ENCODE measurements at regions not wholly inside any gene's neighbourhood (a gene's known extent, or its start where the extent isn't known, plus 50 kb on each side); places are given as distances from the start of the nearest gene placed in this dataset.

DNA sequence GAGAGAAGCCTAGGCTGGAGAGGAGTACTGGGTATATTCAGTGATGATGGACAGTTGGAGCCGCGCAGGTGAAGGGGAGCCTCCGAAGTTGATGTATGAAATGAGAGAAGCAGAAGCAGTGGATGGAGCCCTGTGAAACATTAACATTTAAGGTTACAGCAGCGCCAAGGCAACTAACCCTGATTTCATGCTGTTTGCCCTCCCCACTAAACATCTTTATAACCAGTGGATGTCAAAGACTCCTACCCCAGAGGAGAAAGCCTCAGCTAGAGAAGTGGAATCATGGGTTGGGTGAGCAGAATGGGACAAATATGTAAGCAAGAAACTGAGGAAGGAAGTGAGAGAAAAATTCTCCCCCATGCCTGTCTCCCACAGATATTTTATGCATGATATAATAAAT, 92.0 kb upstream of the NMNAT3 start:
- CTCF ChIA-PET: no interaction called here
- ATAC-seq (no peak), DNase-seq (no peak)
- H3K27me3 Mint-ChIP-seq: no peaks in the 10 kb centered on the region
- H3K4me3 Mint-ChIP-seq: no peak overlapping the region
- H3K4me1 Mint-ChIP-seq: no peaks in the 10 kb centered on the region
- H3K27ac Mint-ChIP-seq: no peak overlapping the region
- H3K9me3 Mint-ChIP-seq (ENCODE audit: low read depth): no peaks in the 10 kb centered on the region
- no peaks in the 10 kb centered on the region for H3K36me3 Mint-ChIP-seq

- ATAC-seq: no peak
- CTCF ChIA-PET: no interaction called here
- Mint-ChIP-seq H3K36me3 (no peaks in the 10 kb centered on the region), H3K4me3 (no peak overlapping the region), H3K27ac (no peak overlapping the region), H3K9me3 (ENCODE audit: low read depth) (no peaks in the 10 kb centered on the region), H3K4me1 (no peaks in the 10 kb centered on the region), H3K27me3 (no peaks in the 10 kb centered on the region)
- no peak for DNase-seq
These were observed 87.2 kb upstream of the NMNAT3 start for GRCh38 chr3:139764936-139765335.

DNA sequence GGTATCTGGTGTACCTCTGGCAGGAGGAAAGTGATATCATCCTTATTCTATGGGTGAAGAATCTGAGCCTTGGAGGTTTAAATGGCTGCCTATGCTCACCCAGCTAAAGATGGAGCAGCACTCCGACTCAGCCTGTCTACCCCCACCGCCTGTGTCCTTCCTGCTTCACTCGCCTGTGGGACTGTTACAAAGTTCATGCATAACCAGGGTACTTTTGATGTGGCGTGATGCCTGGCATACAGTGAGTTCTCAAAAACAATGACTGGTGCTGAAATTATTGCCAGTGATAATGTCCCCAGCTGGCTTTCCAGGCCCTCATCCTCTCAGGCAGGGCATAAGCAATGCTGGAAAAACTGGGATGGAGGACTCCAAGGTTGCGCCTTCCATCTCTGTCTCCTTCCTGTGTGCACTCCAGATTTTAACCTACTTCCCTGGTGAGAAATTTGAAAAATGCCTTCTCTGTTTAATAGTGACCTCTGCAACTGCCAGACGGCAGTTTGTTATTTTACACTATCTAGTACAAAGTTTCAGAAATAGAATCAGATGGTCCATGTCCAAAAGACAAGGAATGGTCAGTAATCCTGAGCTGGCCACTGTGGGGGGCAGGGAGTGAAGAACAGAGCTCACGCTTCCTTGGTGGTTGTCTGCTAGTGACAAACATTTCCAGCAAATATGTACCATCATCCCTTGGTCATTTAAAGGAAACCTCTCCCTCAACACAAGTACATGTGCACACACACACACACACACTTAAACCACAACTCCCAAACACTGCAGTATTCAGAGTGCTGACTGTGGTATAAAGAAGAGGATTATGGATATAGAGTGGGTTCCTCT, 86.5 kb upstream of the NMNAT3 start:
- no peak overlapping the region for H3K4me3 Mint-ChIP-seq
- H3K27me3 Mint-ChIP-seq: no peaks in the 10 kb centered on the region
- CTCF ChIA-PET: no interaction called here
- DNase-seq (no peak), ATAC-seq (no peak)
- no peak overlapping the region for H3K27ac Mint-ChIP-seq
- no peaks in the 10 kb centered on the region for H3K9me3 Mint-ChIP-seq (ENCODE audit: low read depth)
- H3K4me1 Mint-ChIP-seq: no peaks in the 10 kb centered on the region
- H3K36me3 Mint-ChIP-seq: no peaks in the 10 kb centered on the region

DNA sequence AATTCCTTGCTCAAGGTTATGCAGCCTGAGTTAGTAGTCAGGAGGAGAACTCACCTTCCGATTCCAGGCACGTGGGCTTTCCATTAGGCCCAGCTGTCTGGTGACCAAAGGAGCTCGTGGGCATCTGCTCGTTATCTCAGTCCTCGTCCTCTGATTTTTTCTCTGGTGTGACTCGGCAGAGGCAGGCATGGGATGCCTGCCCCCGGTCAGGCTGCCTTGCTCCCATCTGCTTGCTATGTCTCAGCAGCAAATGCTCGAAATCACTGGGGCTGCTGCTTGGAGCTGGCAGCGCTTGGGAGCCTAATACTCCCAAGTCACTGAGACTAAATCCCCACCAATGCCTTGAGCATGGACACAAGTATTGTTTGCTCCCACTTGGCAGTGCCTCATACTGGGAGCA, 84.5 kb upstream of the NMNAT3 start:
- CTCF ChIA-PET: no interaction called here
- Mint-ChIP-seq H3K4me3 (no peak overlapping the region), H3K36me3 (no peaks in the 10 kb centered on the region), H3K27ac (no peak overlapping the region), H3K27me3 (no peaks in the 10 kb centered on the region), H3K9me3 (ENCODE audit: low read depth) (no peaks in the 10 kb centered on the region), H3K4me1 (no peaks in the 10 kb centered on the region)
- DNase-seq (no peak), ATAC-seq (no peak)

- Mint-ChIP-seq H3K4me3 (no peak overlapping the region), H3K36me3 (no peaks in the 10 kb centered on the region), H3K9me3 (ENCODE audit: low read depth) (no peaks in the 10 kb centered on the region), H3K27me3 (no peaks in the 10 kb centered on the region), H3K27ac (no peak overlapping the region), H3K4me1 (no peaks in the 10 kb centered on the region)
- no peak for ATAC-seq
- no peak for DNase-seq
- CTCF ChIA-PET: no interaction called here
These were observed 81.7 kb upstream of the NMNAT3 start for GRCh38 chr3:139759470-139759869.

GRCh38 chr3:139758654-139759291, 81.0 kb upstream of the NMNAT3 start:
- Mint-ChIP-seq H3K4me1 (no peaks in the 10 kb centered on the region), H3K9me3 (ENCODE audit: low read depth) (no peaks in the 10 kb centered on the region), H3K4me3 (no peak overlapping the region), H3K27me3 (no peaks in the 10 kb centered on the region), H3K27ac (no peak overlapping the region), H3K36me3 (no peaks in the 10 kb centered on the region)
- CTCF ChIA-PET: no interaction called here
- ATAC-seq: no peak
- no peak for DNase-seq

GRCh38 chr3:139757448-139758030, 79.8 kb upstream of the NMNAT3 start:
- Mint-ChIP-seq H3K4me3 (no peak overlapping the region), H3K27me3 (no peaks in the 10 kb centered on the region), H3K27ac (no peak overlapping the region), H3K4me1 (no peaks in the 10 kb centered on the region), H3K9me3 (ENCODE audit: low read depth) (no peaks in the 10 kb centered on the region), H3K36me3 (no peaks in the 10 kb centered on the region)
- DNase-seq (no peak), ATAC-seq (no peak)
- CTCF ChIA-PET: no interaction called here

GRCh38 chr3:139756529-139757103, 78.8 kb upstream of the NMNAT3 start:
- H3K27ac Mint-ChIP-seq: no peak overlapping the region
- CTCF ChIA-PET: no interaction called here
- DNase-seq: no peak
- ATAC-seq: no peak
- no peak overlapping the region for H3K4me3 Mint-ChIP-seq
- H3K9me3 Mint-ChIP-seq (ENCODE audit: low read depth): no peaks in the 10 kb centered on the region
- no peaks in the 10 kb centered on the region for H3K27me3 Mint-ChIP-seq
- H3K4me1 Mint-ChIP-seq: no peaks in the 10 kb centered on the region
- no peaks in the 10 kb centered on the region for H3K36me3 Mint-ChIP-seq

- no peak for DNase-seq
- CTCF ChIA-PET: no interaction called here
- Mint-ChIP-seq H3K27me3 (no peaks in the 10 kb centered on the region), H3K4me3 (no peak overlapping the region), H3K36me3 (no peaks in the 10 kb centered on the region), H3K9me3 (ENCODE audit: low read depth) (no peaks in the 10 kb centered on the region), H3K27ac (no peak overlapping the region), H3K4me1 (no peaks in the 10 kb centered on the region)
- no peak for ATAC-seq
These were observed 77.8 kb upstream of the NMNAT3 start for GRCh38 chr3:139755551-139755950.

- Mint-ChIP-seq H3K9me3 (ENCODE audit: low read depth) (no peaks in the 10 kb centered on the region), H3K27me3 (peaks cover 3% of the 10 kb centered on the region), H3K4me3 (no peak overlapping the region), H3K4me1 (no peaks in the 10 kb centered on the region), H3K36me3 (no peaks in the 10 kb centered on the region), H3K27ac (no peak overlapping the region)
- CTCF ChIA-PET: no interaction called here
- ATAC-seq (no peak), DNase-seq (no peak)
These were observed 74.0 kb upstream of the NMNAT3 start for GRCh38 chr3:139751789-139752188.

DNA sequence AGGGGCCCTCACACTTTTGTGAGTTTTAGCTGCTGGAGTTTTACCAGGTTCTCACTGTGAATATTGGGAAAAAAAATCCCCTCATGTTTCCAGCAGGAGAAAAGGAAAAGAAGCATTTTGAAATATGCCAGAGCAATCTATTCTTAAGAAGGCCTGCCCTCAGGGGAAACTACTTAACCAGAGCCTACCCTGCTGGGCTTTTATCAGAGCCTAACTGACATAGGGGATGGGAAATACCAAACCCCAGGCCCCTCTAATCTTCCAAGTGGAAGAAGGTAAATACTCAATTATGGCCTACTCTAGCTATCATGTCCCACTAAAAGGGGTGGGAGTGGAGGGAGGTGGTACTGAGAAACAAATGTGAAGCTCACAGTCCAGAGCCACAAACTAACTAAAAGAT, 68.7 kb upstream of the NMNAT3 start:
- no peaks in the 10 kb centered on the region for H3K36me3 Mint-ChIP-seq
- no peak for ATAC-seq
- no peak overlapping the region for H3K27ac Mint-ChIP-seq
- DNase-seq: no peak
- CTCF ChIA-PET: interaction anchor here (0.9 kb wide), 1 partner anchor 191 kb away, joined by 3 read pairs; no protein-coding TSS in a partner anchor
- H3K27me3 Mint-ChIP-seq: peaks cover 3% of the 10 kb centered on the region
- no peaks in the 10 kb centered on the region for H3K4me1 Mint-ChIP-seq
- H3K4me3 Mint-ChIP-seq: no peak overlapping the region
- H3K9me3 Mint-ChIP-seq (ENCODE audit: low read depth): no peaks in the 10 kb centered on the region

- DNase-seq (no peak), ATAC-seq (no peak)
- Mint-ChIP-seq H3K4me3 (no peak overlapping the region), H3K36me3 (no peaks in the 10 kb centered on the region), H3K4me1 (no peaks in the 10 kb centered on the region), H3K27me3 (peaks cover 3% of the 10 kb centered on the region), H3K27ac (no peak overlapping the region), H3K9me3 (ENCODE audit: low read depth) (no peaks in the 10 kb centered on the region)
- CTCF ChIA-PET: interaction anchor here (0.9 kb wide), 1 partner anchor 192 kb away, joined by 3 read pairs; no protein-coding TSS in a partner anchor
These were observed 68.1 kb upstream of the NMNAT3 start for GRCh38 chr3:139745831-139746230.

DNA sequence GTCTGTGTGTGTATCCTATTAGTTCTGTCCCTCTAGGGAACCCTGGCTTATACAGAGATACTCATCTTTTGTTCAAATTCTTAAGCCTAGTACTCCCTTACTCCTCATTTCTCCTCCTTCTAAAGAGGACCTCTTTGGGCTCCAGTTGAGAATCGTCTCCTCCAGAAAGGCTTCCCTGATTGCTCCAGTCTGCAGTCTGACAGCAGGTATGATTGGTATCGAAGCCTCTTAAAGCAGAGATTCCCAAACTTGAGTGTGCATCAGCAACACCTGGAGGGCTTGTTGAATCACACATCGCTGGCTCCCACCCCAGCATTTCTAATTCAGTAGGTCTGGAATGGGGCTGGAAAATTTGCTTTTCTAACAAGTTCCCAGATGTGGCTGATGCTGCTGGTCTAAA, 60.9 kb upstream of the NMNAT3 start:
- no peaks in the 10 kb centered on the region for H3K27me3 Mint-ChIP-seq
- H3K4me3 Mint-ChIP-seq: no peak overlapping the region
- CTCF ChIA-PET: no interaction called here
- DNase-seq (no peak), ATAC-seq (no peak)
- no peaks in the 10 kb centered on the region for H3K4me1 Mint-ChIP-seq
- no peaks in the 10 kb centered on the region for H3K9me3 Mint-ChIP-seq (ENCODE audit: low read depth)
- H3K27ac Mint-ChIP-seq: no peak overlapping the region
- no peaks in the 10 kb centered on the region for H3K36me3 Mint-ChIP-seq

Data from activated CD8-positive, alpha-beta memory T cell treated with anti-CD3 and anti-CD28 coated beads, Interleukin-2, amount 10 ng/mL, durations not matched to agents 7 days and 5 days (primary cell).